ENCODE measurements at regions not wholly inside any gene's neighbourhood (a gene's known extent, or its start where the extent isn't known, plus 50 kb on each side); places are given as distances from the start of the nearest gene placed in this dataset.
"Not testable (repeated sequence)": the region's sequence is repeated elsewhere in the genome, so short reads cannot be mapped to it uniquely, and the experiment has no call there.

DNA sequence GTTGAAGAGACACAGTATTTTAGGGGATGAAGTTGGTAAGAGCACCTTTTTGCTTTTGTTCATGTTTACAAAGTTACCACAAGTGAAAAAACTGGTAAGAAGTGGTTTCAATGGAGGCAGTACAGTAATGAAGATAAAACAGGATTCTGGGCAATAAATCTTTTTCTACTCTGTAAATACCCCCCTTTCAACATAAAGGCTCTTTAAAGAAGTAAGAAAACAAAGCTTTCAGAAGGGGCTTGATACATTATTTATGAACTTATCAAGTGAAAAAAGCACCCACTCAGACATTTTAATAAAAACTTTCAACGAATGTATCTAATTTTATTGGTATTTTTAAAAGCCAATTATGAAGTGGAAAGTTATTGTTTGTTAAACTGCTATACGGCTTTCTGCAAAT lies 522.9 kb downstream of the ZEB2 start:
- Histone ChIP-seq H4K20me1 (ENCODE audit: insufficient read depth, low read length) (no peaks in the 10 kb centered on the region), H3K27ac (ENCODE audit: low read depth in 1 of 2, low read length in 2 of 2) (no peak overlapping the region), H3K36me3 (replicated peaks in 1 of 2; ENCODE audit: control insufficient read depth in 1 of 2, insufficient read depth in 2 of 2, low read length in 2 of 2) (no peaks in the 10 kb centered on the region), H3K9ac (ENCODE audit: insufficient read depth, low read length, poor library complexity, severe bottlenecking) (no peak overlapping the region), H3K4me2 (replicated peaks; ENCODE audit: extremely low read depth, low read length, poor library complexity, severe bottlenecking) (no peak overlapping the region), H3K27me3 (ENCODE audit: control insufficient read depth in 2 of 2, insufficient read depth in 2 of 2, low read length in 2 of 2) (no peaks in the 10 kb centered on the region), H3K4me3 (replicated peaks in 1 of 3; ENCODE audit: low read depth in 2 of 3, low read length in 3 of 3) (no peak overlapping the region), H3K79me2 (ENCODE audit: insufficient read depth, low read length) (no peaks in the 10 kb centered on the region), H2AFZ (ENCODE audit: insufficient read depth, low read depth, low read length, poor library complexity, severe bottlenecking) (no peak overlapping the region), H3K4me1 (ENCODE audit: control insufficient read depth in 1 of 2, insufficient read depth in 2 of 2, low read length in 2 of 2) (no peaks in the 10 kb centered on the region), H3K9me3 (replicated peaks in 1 of 2; ENCODE audit: control insufficient read depth in 1 of 2, insufficient read depth in 1 of 2, low read length in 2 of 2) (no peaks in the 10 kb centered on the region)
- no peak overlapping the region for H3K27ac Mint-ChIP-seq
- peaks cover 0 to 2% (median 0%) of the 10 kb centered on the region in 3 donors for H3K27me3 Mint-ChIP-seq (ENCODE audit: low read depth in 3 of 3)
- no peak overlapping the region for H3K4me3 Mint-ChIP-seq
- TF ChIP-seq, protein P1, sequence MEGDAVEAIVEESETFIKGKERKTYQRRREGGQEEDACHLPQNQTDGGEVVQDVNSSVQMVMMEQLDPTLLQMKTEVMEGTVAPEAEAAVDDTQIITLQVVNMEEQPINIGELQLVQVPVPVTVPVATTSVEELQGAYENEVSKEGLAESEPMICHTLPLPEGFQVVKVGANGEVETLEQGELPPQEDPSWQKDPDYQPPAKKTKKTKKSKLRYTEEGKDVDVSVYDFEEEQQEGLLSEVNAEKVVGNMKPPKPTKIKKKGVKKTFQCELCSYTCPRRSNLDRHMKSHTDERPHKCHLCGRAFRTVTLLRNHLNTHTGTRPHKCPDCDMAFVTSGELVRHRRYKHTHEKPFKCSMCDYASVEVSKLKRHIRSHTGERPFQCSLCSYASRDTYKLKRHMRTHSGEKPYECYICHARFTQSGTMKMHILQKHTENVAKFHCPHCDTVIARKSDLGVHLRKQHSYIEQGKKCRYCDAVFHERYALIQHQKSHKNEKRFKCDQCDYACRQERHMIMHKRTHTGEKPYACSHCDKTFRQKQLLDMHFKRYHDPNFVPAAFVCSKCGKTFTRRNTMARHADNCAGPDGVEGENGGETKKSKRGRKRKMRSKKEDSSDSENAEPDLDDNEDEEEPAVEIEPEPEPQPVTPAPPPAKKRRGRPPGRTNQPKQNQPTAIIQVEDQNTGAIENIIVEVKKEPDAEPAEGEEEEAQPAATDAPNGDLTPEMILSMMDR (IDR thresholded peaks at IDR 0.05), result no peak
- intact Hi-C loops (cut with micrococcal nuclease), result no loop called here
- H3K36me3 Mint-ChIP-seq, result no peaks in the 10 kb centered on the region
- no peaks in the 10 kb centered on the region for H3K4me1 Mint-ChIP-seq
- DNase-seq, result no peak
- peaks cover 0 to 2% (median 0%) of the 10 kb centered on the region in 7 donors for H3K9me3 Mint-ChIP-seq
- no CpG with 5 or more reads among the region's 2 CpGs for WGBS (ENCODE audit: insufficient coverage)

DNA sequence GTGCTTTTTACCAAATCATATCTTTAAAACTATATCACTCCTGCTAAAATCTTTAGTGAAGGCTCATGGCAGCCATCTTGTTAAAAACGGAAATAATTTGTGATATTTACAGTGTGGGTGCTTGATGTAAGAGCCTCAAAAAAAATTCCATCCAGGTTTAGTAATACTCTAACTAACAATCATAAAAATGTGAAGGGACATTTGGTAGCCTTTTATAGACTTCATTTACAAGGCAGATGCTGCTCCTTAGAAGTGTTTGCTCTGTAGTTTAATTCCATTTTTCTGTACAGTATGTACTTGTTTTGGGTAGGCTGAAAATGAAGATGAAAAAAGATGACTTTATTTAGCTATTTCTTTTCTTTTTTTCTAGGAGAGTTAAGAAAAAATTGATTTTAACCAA lies 525.0 kb downstream of the ZEB2 start:
- intact Hi-C loops (cut with micrococcal nuclease), result no loop called here
- no peak overlapping the region for H3K4me3 ChIP-seq (replicated peaks in 1 of 3; ENCODE audit: low read depth in 2 of 3, low read length in 3 of 3)
- H3K27ac ChIP-seq (ENCODE audit: low read depth in 1 of 2, low read length in 2 of 2), result no peak overlapping the region
- DNase-seq, result no peak
- H3K4me1 Mint-ChIP-seq, result no peaks in the 10 kb centered on the region
- no peak overlapping the region for H3K9ac ChIP-seq (ENCODE audit: insufficient read depth, low read length, poor library complexity, severe bottlenecking)
- H3K4me2 ChIP-seq (replicated peaks; ENCODE audit: extremely low read depth, low read length, poor library complexity, severe bottlenecking), result no peak overlapping the region
- no peaks in the 10 kb centered on the region for H3K27me3 ChIP-seq (ENCODE audit: control insufficient read depth in 2 of 2, insufficient read depth in 2 of 2, low read length in 2 of 2)
- H3K9me3 ChIP-seq (replicated peaks in 1 of 2; ENCODE audit: control insufficient read depth in 1 of 2, insufficient read depth in 1 of 2, low read length in 2 of 2), result no peaks in the 10 kb centered on the region
- H3K27ac Mint-ChIP-seq, result no peak overlapping the region
- no peaks in the 10 kb centered on the region for H3K36me3 Mint-ChIP-seq
- peaks cover 0 to 2% (median 0%) of the 10 kb centered on the region in 3 donors for H3K27me3 Mint-ChIP-seq (ENCODE audit: low read depth in 3 of 3)
- H3K9me3 Mint-ChIP-seq, result peaks cover 2 to 11% (median 9%) of the 10 kb centered on the region in 7 donors
- no peaks in the 10 kb centered on the region for H3K36me3 ChIP-seq (replicated peaks in 1 of 2; ENCODE audit: control insufficient read depth in 1 of 2, insufficient read depth in 2 of 2, low read length in 2 of 2)
- no CpG with 5 or more reads among the region's 1 CpG for whole genome bisulfite sequencing (ENCODE audit: insufficient coverage)
- no peak overlapping the region for H2AFZ ChIP-seq (ENCODE audit: insufficient read depth, low read depth, low read length, poor library complexity, severe bottlenecking)
- TF ChIP-seq, protein P1 (IDR thresholded peaks at IDR 0.05), result no peak
- H3K79me2 ChIP-seq (ENCODE audit: insufficient read depth, low read length), result no peaks in the 10 kb centered on the region
- H4K20me1 ChIP-seq (ENCODE audit: insufficient read depth, low read length), result no peaks in the 10 kb centered on the region
- no peaks in the 10 kb centered on the region for H3K4me1 ChIP-seq (ENCODE audit: control insufficient read depth in 1 of 2, insufficient read depth in 2 of 2, low read length in 2 of 2)
- H3K4me3 Mint-ChIP-seq, result no peak overlapping the region

DNA sequence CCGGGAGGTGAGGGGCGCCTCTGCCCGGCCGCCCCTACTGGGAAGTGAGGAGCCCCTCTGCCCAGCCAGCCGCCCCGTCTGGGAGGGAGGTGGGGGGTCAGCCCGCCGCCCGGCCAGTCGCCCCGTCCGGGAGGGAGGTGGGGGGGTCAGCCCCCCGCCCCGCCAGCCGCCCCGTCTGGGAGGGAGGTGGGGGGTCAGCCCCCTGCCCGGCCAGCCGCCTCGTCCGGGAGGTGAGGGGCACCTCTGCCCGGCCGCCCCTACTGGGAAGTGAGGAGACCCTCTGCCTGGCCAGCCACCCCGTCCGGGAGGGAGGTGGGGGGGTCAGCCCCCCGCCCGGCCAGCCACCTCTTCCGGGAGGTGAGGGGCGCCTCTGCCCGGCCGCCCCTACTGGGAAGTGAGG lies 528.3 kb downstream of the ZEB2 start:
- H3K27ac Mint-ChIP-seq; H3K4me1 ChIP-seq (ENCODE audit: control insufficient read depth in 1 of 2, insufficient read depth in 2 of 2, low read length in 2 of 2); H3K27ac ChIP-seq (ENCODE audit: low read depth in 1 of 2, low read length in 2 of 2); H3K4me2 ChIP-seq (replicated peaks; ENCODE audit: extremely low read depth, low read length, poor library complexity, severe bottlenecking); H3K4me3 Mint-ChIP-seq; DNase-seq; H3K79me2 ChIP-seq (ENCODE audit: insufficient read depth, low read length); H2AFZ ChIP-seq (ENCODE audit: insufficient read depth, low read depth, low read length, poor library complexity, severe bottlenecking); H4K20me1 ChIP-seq (ENCODE audit: insufficient read depth, low read length); H3K9ac ChIP-seq (ENCODE audit: insufficient read depth, low read length, poor library complexity, severe bottlenecking); H3K27me3 Mint-ChIP-seq (ENCODE audit: low read depth in 3 of 3); H3K4me1 Mint-ChIP-seq; H3K36me3 Mint-ChIP-seq; H3K9me3 ChIP-seq (replicated peaks in 1 of 2; ENCODE audit: control insufficient read depth in 1 of 2, insufficient read depth in 1 of 2, low read length in 2 of 2); H3K4me3 ChIP-seq (replicated peaks in 1 of 3; ENCODE audit: low read depth in 2 of 3, low read length in 3 of 3); H3K27me3 ChIP-seq (ENCODE audit: control insufficient read depth in 2 of 2, insufficient read depth in 2 of 2, low read length in 2 of 2); H3K36me3 ChIP-seq (replicated peaks in 1 of 2; ENCODE audit: control insufficient read depth in 1 of 2, insufficient read depth in 2 of 2, low read length in 2 of 2); intact Hi-C loops (cut with micrococcal nuclease): not testable (repeated sequence)
- WGBS (ENCODE audit: insufficient coverage), result 100% methylated on average over 2 of the region's 30 CpGs
- peaks cover 8 to 19% (median 12%) of the 10 kb centered on the region in 7 donors for H3K9me3 Mint-ChIP-seq

Data from CD14-positive monocyte (primary cell).